H1 (cell line): ENCODE measurements at regions not wholly inside any gene's neighbourhood (a gene's known extent, or its start where the extent isn't known, plus 50 kb on each side); places are given as distances from the start of the nearest gene placed in this dataset.

ENCODE experiments used
- CBX5 ChIP-seq: fragments of 300-800, 300-1000 bp; sonication (generic); IDR thresholded peaks from 2 replicates; pipeline ENCODE4 v1.7.1; 2016; ENCODE audit warnings: antibody characterized with exemption, low read length, low read depth
- CHD1 ChIP-seq: IDR thresholded peaks from 2 replicates; pipeline ENCODE4 v1.6.1; 2012; ENCODE audit warnings: low read depth, low read length, improper control_type of control experiment
- NANOG ChIP-seq: IDR thresholded peaks from 2 replicates; pipeline ENCODE4 v1.6.1; 2011; ENCODE audit warnings: low read length, low read depth, mild to moderate bottlenecking, inconsistent platforms; ENCODE audit not compliant: insufficient read depth, poor library complexity, severe bottlenecking
- POU5F1 ChIP-seq: IDR thresholded peaks from 2 replicates; pipeline ENCODE4 v1.6.1; 2011; ENCODE audit warnings: low read depth, mild to moderate bottlenecking, low read length, moderate library complexity
- SIRT6 ChIP-seq: IDR thresholded peaks from one replicate; pipeline ENCODE4 v1.7.1; 2012; ENCODE audit warnings: low read length, inconsistent platforms
- ZNF274 ChIP-seq: IDR thresholded peaks from 2 replicates; pipeline ENCODE4 v1.7.0; 2012; ENCODE audit warnings: low read length, borderline replicate concordance; ENCODE audit errors: extremely low read depth

GRCh38 chr4:27643101-27643500, 782.5 kb downstream of the STIM2 start (continued):
- no peak for TF ChIP-seq POU5F1
- no peak for TF ChIP-seq NANOG
- no peak for TF ChIP-seq SIRT6
- TF ChIP-seq ZNF274: no peak
- no peak for TF ChIP-seq CHD1
- no peak for TF ChIP-seq CBX5
